ENCODE measurements at regions not wholly inside any gene's neighbourhood (a gene's known extent, or its start where the extent isn't known, plus 50 kb on each side); places are given as distances from the start of the nearest gene placed in this dataset.

DNA sequence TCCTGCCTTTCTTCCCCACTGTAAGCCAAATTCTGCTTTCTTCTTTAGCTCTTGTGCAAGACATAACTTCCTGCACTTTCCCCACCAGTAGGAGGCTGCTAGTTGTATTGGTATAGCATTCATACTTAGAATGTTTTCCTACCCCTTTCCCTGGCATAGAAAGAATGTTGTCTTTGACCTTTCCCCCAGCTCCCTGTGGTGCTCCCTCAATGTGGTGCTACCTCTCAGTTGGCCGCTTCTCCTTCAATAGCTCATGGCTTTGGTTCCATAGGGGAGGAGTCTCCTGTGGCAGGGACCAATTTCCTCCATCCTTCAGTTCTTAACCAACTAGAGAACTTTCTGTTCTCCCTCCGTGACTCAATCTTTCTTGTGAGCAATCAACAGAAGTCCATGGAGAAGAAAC lies 67.5 kb upstream of the AKAP13 start:
- Histone ChIP-seq H3K27me3 (no peaks in the 10 kb centered on the region), H3K36me3 (no peaks in the 10 kb centered on the region), H3K4me3 (no peak overlapping the region), H3K9me3 (peaks cover 0 to 3% (median 0%) of the 10 kb centered on the region in 4 donors), H3K27ac (no peak overlapping the region), H3K4me1 (peaks cover 0 to 9% (median 2%) of the 10 kb centered on the region in 4 donors)
- 72 to 76% methylated on average over 2 of the region's 2 CpGs for WGBS, 2 donors
- no peak for DNase-seq (ENCODE audit: low spot score in 2 of 2)
- TF ChIP-seq, protein P1, sequence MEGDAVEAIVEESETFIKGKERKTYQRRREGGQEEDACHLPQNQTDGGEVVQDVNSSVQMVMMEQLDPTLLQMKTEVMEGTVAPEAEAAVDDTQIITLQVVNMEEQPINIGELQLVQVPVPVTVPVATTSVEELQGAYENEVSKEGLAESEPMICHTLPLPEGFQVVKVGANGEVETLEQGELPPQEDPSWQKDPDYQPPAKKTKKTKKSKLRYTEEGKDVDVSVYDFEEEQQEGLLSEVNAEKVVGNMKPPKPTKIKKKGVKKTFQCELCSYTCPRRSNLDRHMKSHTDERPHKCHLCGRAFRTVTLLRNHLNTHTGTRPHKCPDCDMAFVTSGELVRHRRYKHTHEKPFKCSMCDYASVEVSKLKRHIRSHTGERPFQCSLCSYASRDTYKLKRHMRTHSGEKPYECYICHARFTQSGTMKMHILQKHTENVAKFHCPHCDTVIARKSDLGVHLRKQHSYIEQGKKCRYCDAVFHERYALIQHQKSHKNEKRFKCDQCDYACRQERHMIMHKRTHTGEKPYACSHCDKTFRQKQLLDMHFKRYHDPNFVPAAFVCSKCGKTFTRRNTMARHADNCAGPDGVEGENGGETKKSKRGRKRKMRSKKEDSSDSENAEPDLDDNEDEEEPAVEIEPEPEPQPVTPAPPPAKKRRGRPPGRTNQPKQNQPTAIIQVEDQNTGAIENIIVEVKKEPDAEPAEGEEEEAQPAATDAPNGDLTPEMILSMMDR (IDR thresholded peaks at IDR 0.05) = peak in 1 of 5 experiments; percentile 9
- TF ChIP-seq POLR2A (IDR thresholded peaks at IDR 0.05) = no peak

DNA sequence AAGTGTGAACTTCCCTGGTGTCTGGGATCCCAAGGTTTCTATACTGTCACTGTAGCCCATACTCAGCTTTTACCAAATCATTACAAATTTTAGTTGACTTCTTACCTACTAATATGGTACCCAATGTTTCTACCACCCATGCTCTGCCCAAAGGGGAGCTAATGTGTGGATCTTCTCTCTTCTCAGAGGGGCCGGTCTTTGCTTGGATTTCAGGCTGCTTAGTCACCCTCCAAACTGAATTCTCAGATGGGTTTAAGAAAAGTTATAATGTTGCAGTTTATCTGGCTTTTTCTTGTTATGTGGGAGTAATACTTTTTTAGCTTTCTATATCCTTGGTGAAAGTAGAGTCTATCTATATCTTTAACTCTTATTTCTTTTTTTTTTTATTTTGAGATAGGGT lies 67.1 kb upstream of the AKAP13 start:
- no peaks in the 10 kb centered on the region for H3K27me3 ChIP-seq
- no peak for DNase-seq (ENCODE audit: low spot score in 2 of 2)
- no peak overlapping the region for H3K4me3 ChIP-seq
- H3K27ac ChIP-seq = no peak overlapping the region
- H3K4me1 ChIP-seq = peaks cover 0 to 14% (median 2%) of the 10 kb centered on the region in 4 donors
- peaks cover 0 to 3% (median 0%) of the 10 kb centered on the region in 4 donors for H3K9me3 ChIP-seq
- 94 to 95% methylated on average over 1 of the region's 1 CpG for WGBS, 2 donors
- no peaks in the 10 kb centered on the region for H3K36me3 ChIP-seq
- TF ChIP-seq EP300 (IDR thresholded peaks at IDR 0.05) (no peak), POLR2A (IDR thresholded peaks at IDR 0.05) (no peak)
- TF ChIP-seq, protein P1 (IDR thresholded peaks at IDR 0.05) = no peak

DNA sequence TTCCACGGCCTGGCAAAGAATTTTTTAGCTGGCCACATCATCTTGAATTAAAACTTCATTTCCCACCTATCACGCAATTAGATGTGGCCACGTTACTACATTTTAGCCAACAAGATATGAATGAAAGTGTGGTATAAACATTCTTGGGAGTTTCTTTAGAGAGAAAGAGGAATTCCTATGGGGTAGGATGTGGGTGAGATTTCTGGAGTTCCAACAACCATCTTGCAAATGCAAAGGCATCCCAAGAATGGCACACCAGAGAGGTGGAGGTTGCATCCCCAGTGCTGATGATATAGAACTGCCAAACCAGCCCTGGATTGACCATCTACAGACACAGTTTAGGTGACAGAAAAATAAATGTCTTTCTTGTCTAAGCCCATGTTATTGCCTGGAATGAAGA lies 66.3 kb upstream of the AKAP13 start:
- Histone ChIP-seq H3K27ac (no peak overlapping the region), H3K36me3 (no peaks in the 10 kb centered on the region), H3K9me3 (peaks cover 0 to 3% (median 0%) of the 10 kb centered on the region in 4 donors), H3K4me3 (no peak overlapping the region), H3K4me1 (peaks cover 0 to 17% (median 3%) of the 10 kb centered on the region in 4 donors), H3K27me3 (no peaks in the 10 kb centered on the region)
- TF ChIP-seq POLR2A (IDR thresholded peaks at IDR 0.05) = no peak
- TF ChIP-seq, protein P1 (IDR thresholded peaks at IDR 0.05) = no peak
- no peak for TF ChIP-seq EP300 (IDR thresholded peaks at IDR 0.05)
- WGBS, 2 donors = 92 to 97% methylated on average over 3 of the region's 3 CpGs
- no peak for DNase-seq (ENCODE audit: low spot score in 2 of 2)

DNA sequence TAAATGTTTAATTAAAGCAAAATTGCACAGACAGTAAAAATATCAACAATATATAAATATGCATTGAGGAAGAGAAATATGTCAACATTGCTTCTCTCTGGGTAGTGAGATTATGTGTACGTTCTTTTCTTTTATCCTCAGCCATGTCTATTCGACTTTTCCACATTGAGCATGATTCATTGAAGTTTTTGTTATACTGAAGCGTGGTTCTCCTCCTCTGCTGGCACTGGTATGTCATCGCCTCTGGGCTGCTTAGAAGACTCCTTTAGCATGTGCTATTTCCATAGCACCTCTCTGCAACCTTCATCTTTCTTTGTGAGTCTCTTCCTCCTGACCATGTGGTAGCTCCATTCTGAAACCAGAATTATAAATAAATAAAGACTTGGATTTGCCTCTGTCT lies 65.8 kb upstream of the AKAP13 start:
- Histone ChIP-seq H3K9me3 (peaks cover 0 to 3% (median 0%) of the 10 kb centered on the region in 4 donors), H3K27me3 (no peaks in the 10 kb centered on the region), H3K4me3 (no peak overlapping the region), H3K4me1 (peaks cover 0 to 17% (median 3%) of the 10 kb centered on the region in 4 donors), H3K27ac (no peak overlapping the region), H3K36me3 (no peaks in the 10 kb centered on the region)
- TF ChIP-seq EP300 (IDR thresholded peaks at IDR 0.05) (no peak), POLR2A (IDR thresholded peaks at IDR 0.05) (no peak)
- TF ChIP-seq, protein P1 (IDR thresholded peaks at IDR 0.05) = no peak
- 90 to 91% methylated on average over 4 of the region's 4 CpGs for WGBS, 2 donors
- no peak for DNase-seq (ENCODE audit: low spot score in 2 of 2)

DNA sequence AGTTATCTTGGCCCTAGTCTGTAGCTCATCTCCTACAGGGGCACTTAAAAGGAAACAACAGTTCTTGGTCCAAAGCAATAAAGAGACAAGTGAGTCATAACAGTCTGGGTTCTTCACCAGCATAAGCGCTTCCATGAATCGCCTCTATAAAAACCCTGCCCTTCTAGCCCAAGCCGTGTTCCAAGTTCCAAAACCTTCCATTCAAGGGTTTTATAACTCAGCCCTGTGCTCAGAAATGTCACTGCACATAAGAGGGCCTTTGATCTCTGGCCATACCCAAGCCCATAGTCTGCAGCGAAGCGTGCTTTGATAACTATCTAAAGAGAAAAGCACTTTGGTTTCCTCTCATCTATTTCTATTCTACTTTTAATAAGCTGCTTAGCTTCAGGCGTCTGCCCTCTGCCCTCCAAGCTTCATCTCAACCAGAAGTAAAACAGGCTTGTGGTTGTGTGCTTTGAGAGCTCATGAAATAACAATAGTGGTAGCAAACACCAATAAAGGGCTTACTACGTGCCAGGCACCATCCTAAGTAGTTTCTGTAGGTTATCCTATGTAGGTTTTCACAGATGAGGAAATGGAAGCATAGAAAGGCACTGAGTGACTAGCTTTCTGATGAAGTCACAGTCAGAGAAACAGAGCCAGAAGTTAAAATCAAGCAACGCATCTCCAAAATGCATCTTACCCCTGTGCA lies 64.0 kb upstream of the AKAP13 start:
- Histone ChIP-seq H3K9me3 (no peaks in the 10 kb centered on the region), H3K4me3 (no peak overlapping the region), H3K27ac (peak overlapping the region in 3 of 4 donors; percentile 32 to 51 (median 36)), H3K36me3 (no peaks in the 10 kb centered on the region), H3K4me1 (peaks cover 0 to 17% (median 3%) of the 10 kb centered on the region in 4 donors), H3K27me3 (no peaks in the 10 kb centered on the region)
- no peak for TF ChIP-seq EP300 (IDR thresholded peaks at IDR 0.05)
- no peak for TF ChIP-seq POLR2A (IDR thresholded peaks at IDR 0.05)
- TF ChIP-seq, protein P1 (IDR thresholded peaks at IDR 0.05) = no peak
- 35 to 41% methylated on average over 8 of the region's 8 CpGs for WGBS, 2 donors
- no peak for DNase-seq (ENCODE audit: low spot score in 2 of 2)

Data from tibial nerve (tissue), 4 donors.